Ectodermal cell (in vitro differentiated cells): ENCODE measurements at regions not wholly inside any gene's neighbourhood (a gene's known extent, or its start where the extent isn't known, plus 50 kb on each side); places are given as distances from the start of the nearest gene placed in this dataset.

ENCODE experiments used
- H3K27ac ChIP-seq: 2 replicates; pipeline ENCODE4 v1.7.0; 2013; ENCODE audit warnings: mild to moderate bottlenecking, low read depth, low read length; ENCODE audit not compliant: insufficient read depth, poor library complexity, severe bottlenecking
- H3K27me3 ChIP-seq: 2 replicates; pipeline ENCODE4 v1.7.0; 2013; ENCODE audit warnings: mild to moderate bottlenecking, low read length; ENCODE audit not compliant: insufficient read depth, control insufficient read depth, poor library complexity, severe bottlenecking
- H3K36me3 ChIP-seq: one replicate; pipeline ENCODE4 v1.7.0; 2013; ENCODE audit warnings: low read length; ENCODE audit not compliant: control insufficient read depth, insufficient read depth
- H3K4me1 ChIP-seq: one replicate; pipeline ENCODE4 v1.7.0; 2013; ENCODE audit warnings: low read length; ENCODE audit not compliant: control insufficient read depth, insufficient read depth
- H3K4me3 ChIP-seq: 2 replicates; pipeline ENCODE4 v1.7.0; 2013; ENCODE audit warnings: low read depth, low read length, control low read depth; ENCODE audit not compliant: insufficient read depth
- H3K9me3 ChIP-seq: 2 replicates; pipeline ENCODE4 v1.7.0; 2013; ENCODE audit warnings: mild to moderate bottlenecking, low read length, moderate library complexity; ENCODE audit not compliant: control insufficient read depth
- WGBS, 2 experiments: methylation state at CpG; one replicate each; pipeline ENCODE4 v1.1.7; 2013; ENCODE audit warnings: missing lambda C conversion rate in 2 of 2; 5-methylcytosine and 5-hydroxymethylcytosine counted together

GRCh38 chrX:5176766-5177165, 1051.9 kb downstream of the NLGN4X start:
- no peak overlapping the region for H3K4me3 ChIP-seq

DNA sequence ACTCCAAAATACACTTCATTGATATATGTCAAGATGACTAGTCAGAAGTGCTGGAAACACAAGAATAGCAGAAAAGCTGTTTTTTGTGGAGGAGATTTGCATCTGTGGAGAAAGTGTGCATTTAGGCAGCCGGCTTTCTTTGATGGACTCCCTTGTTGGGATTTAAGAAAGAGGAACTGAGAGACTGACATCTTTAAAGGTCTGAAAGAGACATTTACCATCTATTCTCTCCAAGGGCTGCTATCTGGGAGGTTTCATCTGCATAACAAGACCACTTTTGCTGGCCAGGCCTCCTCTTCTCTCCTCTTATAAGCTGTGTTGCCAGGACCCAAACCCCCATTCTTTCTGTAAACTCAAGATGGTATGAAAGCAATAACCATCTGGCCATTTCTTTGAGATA, 1065.0 kb downstream of the NLGN4X start:
- WGBS, 2 experiments, result 33% methylated on average over 1 of the region's 1 CpG; no CpG with 5 or more reads in 1 of the 2 experiments
- H3K27ac ChIP-seq, result no peak overlapping the region
- H3K27me3 ChIP-seq, result no peaks in the 10 kb centered on the region
- no peaks in the 10 kb centered on the region for H3K9me3 ChIP-seq
- H3K4me3 ChIP-seq, result no peak overlapping the region
- H3K36me3 ChIP-seq, result no peaks in the 10 kb centered on the region
- H3K4me1 ChIP-seq, result no peaks in the 10 kb centered on the region

More at GRCh38 chrX:5176766-5177165, 1051.9 kb downstream of the NLGN4X start:
- H3K9me3 ChIP-seq, result no peaks in the 10 kb centered on the region
- H3K27me3 ChIP-seq, result no peaks in the 10 kb centered on the region
- no peaks in the 10 kb centered on the region for H3K36me3 ChIP-seq
- H3K27ac ChIP-seq, result no peak overlapping the region
- 100% methylated on average over 1 of the region's 1 CpG for WGBS, 2 experiments
- H3K4me1 ChIP-seq, result no peaks in the 10 kb centered on the region

DNA sequence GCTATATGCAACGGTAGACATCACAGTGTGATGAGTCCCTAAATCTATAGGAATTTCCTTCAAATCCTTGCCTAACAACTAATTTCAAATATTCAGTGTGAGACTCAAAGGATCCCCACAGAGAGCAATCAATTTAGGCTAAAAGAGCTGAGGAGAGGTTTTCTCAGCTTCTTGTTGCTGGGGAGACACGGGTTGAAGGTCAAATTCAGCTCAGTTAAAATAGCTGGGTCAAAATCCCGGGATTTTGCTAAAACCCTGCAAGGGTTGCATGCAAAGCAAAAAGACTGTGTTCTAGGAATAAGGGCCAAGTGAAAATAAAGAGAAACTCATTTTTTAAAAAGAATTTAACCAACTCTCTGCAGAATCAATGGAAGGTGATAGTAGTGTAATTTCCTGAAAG, 1073.4 kb downstream of the NLGN4X start:
- Histone ChIP-seq H3K27ac (no peak overlapping the region), H3K9me3 (no peaks in the 10 kb centered on the region)

GRCh38 chrX:5145957-5146356, 1082.7 kb downstream of the NLGN4X start:
- Histone ChIP-seq H3K27me3 (no peaks in the 10 kb centered on the region), H3K4me3 (no peak overlapping the region), H3K27ac (no peak overlapping the region), H3K9me3 (no peaks in the 10 kb centered on the region), H3K4me1 (no peaks in the 10 kb centered on the region), H3K36me3 (no peaks in the 10 kb centered on the region)
- WGBS, 2 experiments, result 56 to 73% methylated on average over 3 of the region's 4 CpGs

More for the DNA sequence above, 1073.4 kb downstream of the NLGN4X start:
- no peaks in the 10 kb centered on the region for H3K36me3 ChIP-seq
- no peaks in the 10 kb centered on the region for H3K4me1 ChIP-seq
- 0 to 15% methylated on average over 2 to 3 of the region's 3 CpGs for WGBS, 2 experiments
- H3K27me3 ChIP-seq, result no peaks in the 10 kb centered on the region
- no peak overlapping the region for H3K4me3 ChIP-seq

GRCh38 chrX:5142644-5143043, 1086.0 kb downstream of the NLGN4X start:
- Histone ChIP-seq H3K4me3 (no peak overlapping the region), H3K9me3 (no peaks in the 10 kb centered on the region), H3K27ac (no peak overlapping the region), H3K36me3 (no peaks in the 10 kb centered on the region), H3K4me1 (no peaks in the 10 kb centered on the region), H3K27me3 (no peaks in the 10 kb centered on the region)
- 92 to 98% methylated on average over 7 of the region's 7 CpGs for WGBS, 2 experiments

DNA sequence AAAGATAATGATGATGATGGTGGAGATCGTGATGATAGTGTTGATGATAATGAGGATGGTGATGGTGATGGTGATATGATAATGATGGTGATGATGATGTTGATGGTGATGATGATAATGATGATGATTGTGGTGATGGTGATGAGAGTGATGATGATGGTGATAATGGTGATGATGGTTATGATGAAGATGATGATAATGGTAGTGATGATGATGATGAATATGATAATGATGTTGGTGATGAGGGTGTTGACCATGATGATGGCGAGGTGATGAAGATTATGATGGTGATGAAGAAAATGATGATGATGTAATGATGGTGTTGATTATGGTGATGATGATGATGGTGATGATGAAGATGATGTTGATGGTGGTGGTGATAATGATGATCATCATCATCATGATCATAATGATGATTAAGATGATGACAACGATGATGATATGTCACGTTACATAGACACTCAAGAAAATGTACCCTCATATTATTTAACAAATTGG, 1106.4 kb downstream of the NLGN4X start:
- WGBS, 2 experiments, result 65 to 86% methylated on average over 2 to 3 of the region's 4 CpGs

DNA sequence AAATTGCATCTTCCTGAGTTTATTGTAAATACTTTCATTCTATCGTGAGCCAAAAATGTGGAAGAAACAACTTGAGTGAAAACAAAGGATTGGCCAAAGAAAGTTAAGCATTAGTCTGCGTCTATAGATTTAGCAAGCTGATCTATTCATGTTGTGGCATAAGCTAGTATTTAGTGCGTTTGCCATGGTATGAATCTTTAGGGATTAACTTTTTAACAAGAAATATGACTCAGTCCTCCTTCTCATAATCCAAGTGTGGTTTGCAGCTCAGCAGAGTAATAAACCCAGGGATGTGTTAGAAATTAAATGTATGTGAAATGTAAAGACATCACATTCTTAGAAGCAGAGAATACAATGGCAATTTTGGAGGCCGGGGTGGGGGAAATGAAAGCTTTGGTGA, 1110.9 kb downstream of the NLGN4X start:
- no peak overlapping the region for H3K4me3 ChIP-seq
- no peaks in the 10 kb centered on the region for H3K36me3 ChIP-seq
- 97 to 98% methylated on average over 3 of the region's 4 CpGs for WGBS, 2 experiments
- H3K27me3 ChIP-seq, result no peaks in the 10 kb centered on the region
- no peaks in the 10 kb centered on the region for H3K4me1 ChIP-seq
- no peaks in the 10 kb centered on the region for H3K9me3 ChIP-seq
- no peak overlapping the region for H3K27ac ChIP-seq

More for the DNA sequence above, 1106.4 kb downstream of the NLGN4X start:
- H3K9me3 ChIP-seq, result no peaks in the 10 kb centered on the region
- no peaks in the 10 kb centered on the region for H3K27me3 ChIP-seq
- no peak overlapping the region for H3K4me3 ChIP-seq
- no peaks in the 10 kb centered on the region for H3K4me1 ChIP-seq
- H3K27ac ChIP-seq, result no peak overlapping the region
- no peaks in the 10 kb centered on the region for H3K36me3 ChIP-seq

GRCh38 chrX:5113128-5113527, 1115.5 kb downstream of the NLGN4X start:
- Histone ChIP-seq H3K4me3 (no peak overlapping the region), H3K4me1 (no peaks in the 10 kb centered on the region), H3K27me3 (no peaks in the 10 kb centered on the region), H3K9me3 (no peaks in the 10 kb centered on the region), H3K27ac (no peak overlapping the region), H3K36me3 (no peaks in the 10 kb centered on the region)
- 64 to 83% methylated on average over 2 of the region's 6 CpGs for WGBS, 2 experiments

DNA sequence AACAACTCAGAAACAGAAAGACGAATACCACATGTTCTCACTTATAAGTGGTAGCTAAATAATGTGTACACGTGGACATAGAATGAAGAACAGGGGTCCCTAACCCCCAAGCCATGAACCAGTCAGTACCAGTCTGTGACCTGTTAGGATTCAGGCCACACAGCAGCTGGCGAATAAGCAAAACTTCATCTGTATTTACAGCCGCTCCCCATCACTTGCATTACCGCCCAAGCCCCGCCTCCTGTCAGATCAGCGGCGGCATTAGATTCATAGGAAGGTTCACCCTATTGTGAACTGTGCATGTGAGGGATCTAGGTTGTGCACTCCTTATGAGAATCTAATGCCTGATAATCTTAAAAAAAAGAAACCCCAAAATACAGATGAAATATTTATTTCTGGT, 1128.7 kb downstream of the NLGN4X start:
- no peak overlapping the region for H3K4me3 ChIP-seq
- no peaks in the 10 kb centered on the region for H3K27me3 ChIP-seq
- WGBS, 2 experiments, result 96 to 98% methylated on average over 3 to 8 of the region's 8 CpGs
- no peak overlapping the region for H3K27ac ChIP-seq
- no peaks in the 10 kb centered on the region for H3K9me3 ChIP-seq
- no peaks in the 10 kb centered on the region for H3K36me3 ChIP-seq
- H3K4me1 ChIP-seq, result no peaks in the 10 kb centered on the region

GRCh38 chrX:5086388-5086787, 1142.3 kb downstream of the NLGN4X start:
- H3K36me3 ChIP-seq, result no peaks in the 10 kb centered on the region
- H3K4me3 ChIP-seq, result no peak overlapping the region
- no peaks in the 10 kb centered on the region for H3K27me3 ChIP-seq
- no peak overlapping the region for H3K27ac ChIP-seq
- no peaks in the 10 kb centered on the region for H3K4me1 ChIP-seq
- H3K9me3 ChIP-seq, result no peaks in the 10 kb centered on the region
- 86 to 100% methylated on average over 1 to 2 of the region's 2 CpGs for WGBS, 2 experiments

GRCh38 chrX:5084279-5084678, 1144.4 kb downstream of the NLGN4X start:
- Histone ChIP-seq H3K9me3 (no peaks in the 10 kb centered on the region), H3K27me3 (no peaks in the 10 kb centered on the region), H3K36me3 (no peaks in the 10 kb centered on the region), H3K4me1 (no peaks in the 10 kb centered on the region), H3K4me3 (no peak overlapping the region), H3K27ac (no peak overlapping the region)
- 92 to 95% methylated on average over 5 to 6 of the region's 6 CpGs for WGBS, 2 experiments
